ENCODE measurements at regions not wholly inside any gene's neighbourhood (a gene's known extent, or its start where the extent isn't known, plus 50 kb on each side); places are given as distances from the start of the nearest gene placed in this dataset.
A peak's percentile ranks its signal among the peaks of the same experiment; 100 is the strongest.

DNA sequence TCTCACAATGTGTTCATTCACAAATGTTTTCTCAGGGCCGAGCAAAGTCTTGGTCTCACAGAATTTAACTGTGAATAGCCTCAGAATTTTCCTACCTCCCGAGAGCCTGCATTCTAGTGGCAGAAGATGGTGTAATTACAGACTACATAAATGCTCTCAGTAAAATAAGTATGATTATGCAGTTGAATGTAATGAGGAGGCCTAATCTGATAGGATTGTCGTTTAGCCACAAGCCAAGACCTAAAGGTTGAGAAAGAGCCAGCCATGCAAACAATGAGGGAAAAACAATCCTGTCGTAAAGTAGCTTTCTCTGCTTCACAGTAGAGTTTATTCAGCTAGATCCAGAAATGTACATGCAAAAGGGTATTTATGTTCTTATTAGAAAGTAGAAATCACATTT lies 607.8 kb upstream of the B3GALT2 start:
- TF ChIP-seq, protein P1, sequence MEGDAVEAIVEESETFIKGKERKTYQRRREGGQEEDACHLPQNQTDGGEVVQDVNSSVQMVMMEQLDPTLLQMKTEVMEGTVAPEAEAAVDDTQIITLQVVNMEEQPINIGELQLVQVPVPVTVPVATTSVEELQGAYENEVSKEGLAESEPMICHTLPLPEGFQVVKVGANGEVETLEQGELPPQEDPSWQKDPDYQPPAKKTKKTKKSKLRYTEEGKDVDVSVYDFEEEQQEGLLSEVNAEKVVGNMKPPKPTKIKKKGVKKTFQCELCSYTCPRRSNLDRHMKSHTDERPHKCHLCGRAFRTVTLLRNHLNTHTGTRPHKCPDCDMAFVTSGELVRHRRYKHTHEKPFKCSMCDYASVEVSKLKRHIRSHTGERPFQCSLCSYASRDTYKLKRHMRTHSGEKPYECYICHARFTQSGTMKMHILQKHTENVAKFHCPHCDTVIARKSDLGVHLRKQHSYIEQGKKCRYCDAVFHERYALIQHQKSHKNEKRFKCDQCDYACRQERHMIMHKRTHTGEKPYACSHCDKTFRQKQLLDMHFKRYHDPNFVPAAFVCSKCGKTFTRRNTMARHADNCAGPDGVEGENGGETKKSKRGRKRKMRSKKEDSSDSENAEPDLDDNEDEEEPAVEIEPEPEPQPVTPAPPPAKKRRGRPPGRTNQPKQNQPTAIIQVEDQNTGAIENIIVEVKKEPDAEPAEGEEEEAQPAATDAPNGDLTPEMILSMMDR (IDR thresholded peaks at IDR 0.05; ENCODE audit: insufficient read depth, low read length) = no peak
- H3K4me3 ChIP-seq (ENCODE audit: low read depth, low read length) = no peak overlapping the region
- DNase-seq (ENCODE audit: low read depth) = peak; percentile 2

DNA sequence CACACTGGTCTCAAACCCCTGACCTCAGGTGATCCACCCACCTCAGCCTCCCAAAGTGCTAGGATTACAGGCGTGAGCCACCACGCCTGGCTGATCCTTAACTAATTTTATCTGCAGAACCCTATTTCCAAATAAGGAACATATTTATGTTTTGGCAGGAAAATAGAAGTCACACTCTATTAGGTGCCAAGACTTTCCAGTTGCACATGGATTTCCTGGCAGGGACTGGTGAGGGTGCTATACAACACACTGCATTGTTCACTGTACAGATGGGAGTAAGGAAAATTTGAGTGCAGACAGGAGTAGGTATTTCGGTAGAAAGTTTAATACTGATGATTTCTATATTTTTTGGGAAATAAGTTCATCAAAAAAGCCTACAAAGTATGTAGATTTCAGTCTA lies 605.3 kb upstream of the B3GALT2 start:
- H3K4me3 ChIP-seq (ENCODE audit: low read depth, low read length) = no peak overlapping the region
- TF ChIP-seq, protein P1 (IDR thresholded peaks at IDR 0.05; ENCODE audit: insufficient read depth, low read length) = no peak
- DNase-seq (ENCODE audit: low read depth) = no peak

DNA sequence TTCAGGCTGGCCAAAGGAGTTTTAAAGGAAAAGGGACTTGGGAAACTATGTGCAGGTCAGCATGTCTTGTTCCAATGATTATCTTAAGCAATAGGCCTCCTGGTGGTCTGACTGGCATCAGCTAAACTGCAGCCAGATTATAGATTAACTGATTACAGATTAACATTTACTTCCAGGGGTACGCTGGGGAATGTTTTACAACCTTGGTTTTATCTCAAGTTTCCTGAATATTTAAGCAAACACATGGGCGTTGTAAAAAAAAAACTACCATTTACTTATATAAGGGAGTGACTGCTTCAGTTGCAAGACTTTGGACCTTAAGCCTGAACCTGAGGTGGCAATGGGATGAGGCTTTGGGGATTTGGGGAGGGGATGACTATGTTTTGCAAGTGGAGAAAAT lies 600.6 kb upstream of the B3GALT2 start:
- no peak for DNase-seq (ENCODE audit: low read depth)
- H3K4me3 ChIP-seq (ENCODE audit: low read depth, low read length) = no peak overlapping the region
- TF ChIP-seq, protein P1 (IDR thresholded peaks at IDR 0.05; ENCODE audit: insufficient read depth, low read length) = no peak

DNA sequence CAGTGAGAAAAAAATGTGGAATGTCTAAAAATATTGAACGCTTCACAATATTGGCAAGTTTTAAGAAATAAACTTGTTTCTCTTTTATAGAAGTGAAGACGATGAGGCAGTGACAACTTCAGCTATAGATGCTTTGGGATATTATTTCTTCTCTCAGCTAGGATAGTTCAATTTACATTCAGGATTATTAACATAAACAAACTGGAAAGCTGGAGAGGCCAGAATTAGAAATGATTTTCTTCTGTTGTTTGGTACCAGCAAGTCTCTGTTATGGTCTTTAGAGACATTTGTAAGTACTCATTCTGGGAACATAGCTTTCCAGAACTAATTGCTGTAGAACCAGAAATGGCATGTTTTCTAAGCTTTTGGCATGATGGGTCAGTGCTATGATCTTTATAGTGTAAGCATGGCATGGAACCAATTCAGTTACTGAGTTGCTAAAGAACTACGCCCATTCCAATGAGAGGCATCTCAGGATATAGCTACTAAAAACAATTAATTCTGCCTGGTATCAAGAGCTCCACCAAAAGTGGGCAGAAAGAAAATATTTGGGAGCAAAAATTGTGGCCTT lies 599.5 kb upstream of the B3GALT2 start:
- TF ChIP-seq, protein P1 (IDR thresholded peaks at IDR 0.05; ENCODE audit: insufficient read depth, low read length) = no peak
- DNase-seq (ENCODE audit: low read depth) = no peak
- no peak overlapping the region for H3K4me3 ChIP-seq (ENCODE audit: low read depth, low read length)

DNA sequence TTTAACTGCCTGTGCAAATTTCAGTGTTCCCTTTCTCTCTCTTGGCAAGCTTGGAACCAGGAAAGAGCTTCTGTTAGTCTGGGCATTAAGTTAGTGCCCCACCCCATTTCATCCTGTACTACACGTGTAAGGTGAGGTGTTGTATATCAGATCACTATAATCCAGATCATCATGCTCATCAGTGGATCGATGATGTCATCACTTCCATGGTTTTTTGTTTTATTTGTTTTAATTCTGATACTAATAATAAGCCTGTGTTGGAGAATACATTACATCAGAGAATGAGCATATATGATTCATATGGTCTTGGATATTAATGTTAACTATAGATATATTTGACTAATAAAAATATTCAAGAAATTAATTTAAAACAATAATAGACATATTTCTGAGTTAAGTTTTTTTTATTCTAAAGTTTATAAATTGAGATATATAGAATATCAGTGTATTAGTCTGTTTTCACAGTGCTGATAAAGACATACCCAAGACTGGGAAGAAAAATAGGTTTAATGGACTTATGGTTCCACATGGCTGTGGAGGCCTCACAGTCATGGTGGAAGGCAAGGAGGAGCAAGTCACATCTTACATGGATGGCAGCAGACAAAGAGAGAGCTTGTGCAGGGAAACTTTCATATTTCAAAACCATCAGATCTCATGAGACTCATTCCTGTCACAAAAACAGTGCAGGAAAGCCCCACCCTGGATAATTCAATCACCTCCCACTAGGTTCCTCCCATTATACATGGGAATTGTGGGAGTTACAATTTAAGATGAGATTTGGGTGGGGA lies 588.3 kb upstream of the B3GALT2 start:
- TF ChIP-seq, protein P1 (IDR thresholded peaks at IDR 0.05; ENCODE audit: insufficient read depth, low read length) = no peak
- no peak overlapping the region for H3K4me3 ChIP-seq (ENCODE audit: low read depth, low read length)
- DNase-seq (ENCODE audit: low read depth) = no peak

DNA sequence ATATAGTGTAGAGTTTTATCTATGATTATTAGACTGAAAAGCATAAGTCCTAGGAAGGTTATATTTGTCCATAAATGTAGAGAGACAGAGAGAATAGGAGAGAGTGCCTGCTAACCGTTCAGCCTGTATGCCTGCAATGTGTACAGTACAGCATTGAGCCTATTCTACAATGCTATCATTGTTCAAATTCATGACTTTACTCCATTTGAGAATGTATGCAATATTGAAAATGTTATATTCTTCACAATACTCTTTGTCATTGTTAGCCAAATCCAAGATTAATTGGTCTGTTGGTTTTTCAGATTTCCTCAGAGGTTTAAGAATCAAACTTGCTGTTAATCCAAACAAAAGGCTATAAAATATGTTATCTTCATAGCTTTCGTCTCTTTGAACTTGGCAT lies 585.2 kb upstream of the B3GALT2 start:
- no peak overlapping the region for H3K4me3 ChIP-seq (ENCODE audit: low read depth, low read length)
- no peak for DNase-seq (ENCODE audit: low read depth)
- TF ChIP-seq, protein P1 (IDR thresholded peaks at IDR 0.05; ENCODE audit: insufficient read depth, low read length) = no peak
